GM12865 (cell line): ENCODE measurements at regions not wholly inside any gene's neighbourhood (a gene's known extent, or its start where the extent isn't known, plus 50 kb on each side); places are given as distances from the start of the nearest gene placed in this dataset.

ENCODE experiments used
- DNase-seq: peaks from one replicate; pipeline ENCODE4 v3.0.0; 2010; ENCODE audit warnings: low read depth
- H3K4me3 ChIP-seq: 2 replicates; pipeline ENCODE4 v1.5.1; 2011; ENCODE audit warnings: mild to moderate bottlenecking, low read depth, low read length, control low read depth
- CTCF ChIP-seq: IDR thresholded peaks from 2 replicates; pipeline ENCODE4 v1.5.1; 2011; ENCODE audit warnings: low read length, control low read depth, low read depth, inconsistent platforms; ENCODE audit not compliant: insufficient read depth; ENCODE audit errors: missing control alignments

- DNase-seq: no peak
- no peak overlapping the region for H3K4me3 ChIP-seq
- no peak for TF ChIP-seq CTCF
Observed at GRCh38 chr6:44044940-44045671, 82.1 kb downstream of the MRPL14 start.

DNA sequence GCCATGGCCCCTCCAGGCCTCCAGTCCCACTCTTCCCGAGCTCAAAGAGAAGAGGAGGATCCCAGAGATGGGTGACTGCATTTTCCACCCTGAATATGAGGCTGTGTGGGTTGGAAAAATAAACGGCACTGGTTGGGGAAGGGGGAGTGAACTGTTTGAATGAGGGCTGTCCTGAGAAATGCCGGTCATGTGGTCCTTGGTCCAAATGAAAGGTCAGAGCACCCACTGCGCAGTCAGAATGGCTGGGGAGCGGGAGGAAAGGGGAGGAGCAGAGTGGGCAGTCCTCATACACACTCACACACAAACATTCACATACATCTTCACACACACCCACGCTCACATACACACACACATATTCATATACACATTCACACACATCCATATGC lies 83.1 kb downstream of the MRPL14 start:
- TF ChIP-seq CTCF: no peak
- H3K4me3 ChIP-seq: no peak overlapping the region
- DNase-seq: no peak

- DNase-seq: no peak
- TF ChIP-seq CTCF: no peak
- H3K4me3 ChIP-seq: no peak overlapping the region
Observed at GRCh38 chr6:44043479-44044153, 83.6 kb downstream of the MRPL14 start.

GRCh38 chr6:44042989-44043478 lies 84.2 kb downstream of the MRPL14 start:
- H3K4me3 ChIP-seq: no peak overlapping the region
- DNase-seq: no peak
- TF ChIP-seq CTCF: no peak

DNA sequence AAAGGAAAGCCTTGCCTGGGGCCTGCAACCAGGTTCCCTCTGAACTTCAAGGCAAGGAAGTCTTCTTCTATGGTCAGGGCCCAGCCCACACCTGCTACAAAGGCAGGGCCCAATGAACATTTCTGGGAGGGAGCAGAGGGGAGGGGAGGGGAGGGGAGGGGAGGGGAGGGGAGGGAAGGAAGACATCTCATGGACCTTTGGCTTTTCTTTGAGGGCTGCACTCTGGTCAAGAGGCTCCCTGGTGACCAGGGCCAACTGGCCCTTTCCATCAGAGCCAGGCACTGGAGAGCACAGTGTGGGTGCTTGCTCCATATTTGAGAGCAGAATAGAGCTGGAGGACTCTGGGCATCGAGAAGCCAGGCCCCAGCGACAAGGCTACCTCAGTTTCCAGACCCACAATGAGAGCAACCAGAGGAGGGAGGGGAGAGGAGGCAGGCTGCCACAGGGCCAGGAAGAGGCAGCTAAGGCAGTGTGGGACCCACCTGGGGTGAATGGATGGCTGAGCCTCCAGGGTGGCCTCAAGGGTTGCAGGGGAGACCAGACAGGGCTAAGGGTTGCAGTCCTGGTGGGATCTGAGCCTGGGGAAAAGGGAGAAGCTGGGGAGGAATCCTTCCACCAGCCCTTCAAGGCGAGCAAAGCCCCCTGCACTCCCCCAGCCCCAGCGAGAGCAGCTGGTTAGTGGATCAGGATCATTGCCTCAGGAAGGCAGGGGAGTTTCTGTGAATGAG lies 84.8 kb downstream of the MRPL14 start:
- DNase-seq: no peak
- no peak overlapping the region for H3K4me3 ChIP-seq
- TF ChIP-seq CTCF: no peak

GRCh38 chr6:44041461-44042260 lies 85.6 kb downstream of the MRPL14 start:
- TF ChIP-seq CTCF: no peak
- no peak for DNase-seq
- H3K4me3 ChIP-seq: no peak overlapping the region
